WTC11 (cell line): ENCODE measurements at regions not wholly inside any gene's neighbourhood (a gene's known extent, or its start where the extent isn't known, plus 50 kb on each side); places are given as distances from the start of the nearest gene placed in this dataset.

Experiments used
- ATAC-seq: fragments of 200-7000 bp; cut with Tn5 transposase; 2 replicates; pipeline ENCODE4 v1.10.0; 2021; ENCODE audit warnings: mild to moderate bottlenecking, moderate library complexity
- CTCF ChIA-PET: fragments of 300-600 bp; sonication (Branson Sonifier 250); formaldehyde crosslinking; loops from one replicate; lab custom pipeline; 2021; ENCODE audit warnings: antibody characterized with exemption; lab: Charles Lee
- POLR2A ChIA-PET: fragments of 350-600 bp; sonication (Branson Sonifier 250); formaldehyde crosslinking; loops from one replicate; lab custom pipeline; 2021; ENCODE audit warnings: antibody characterized with exemption; lab: Charles Lee
- DNase-seq: peaks from one replicate; pipeline ENCODE4 v3.0.0; 2021; ENCODE audit warnings: low spot score
- H3K27ac Mint-ChIP-seq: 2 replicates; pipeline ENCODE4 v1.8.0; 2021; ENCODE audit warnings: mixed read lengths
- H3K27me3 Mint-ChIP-seq: 2 replicates; pipeline ENCODE4 v1.8.0; 2021; ENCODE audit warnings: low read depth, mild to moderate bottlenecking, moderate library complexity, mixed read lengths
- H3K36me3 Mint-ChIP-seq: 2 replicates; pipeline ENCODE4 v1.8.0; 2021; ENCODE audit warnings: mixed read lengths
- H3K4me1 Mint-ChIP-seq: 2 replicates; pipeline ENCODE4 v1.8.0; 2022; ENCODE audit warnings: mixed read lengths
- H3K4me3 Mint-ChIP-seq: 2 replicates; pipeline ENCODE4 v1.8.0; 2021; ENCODE audit warnings: mild to moderate bottlenecking, moderate library complexity, mixed read lengths
- H3K9me3 Mint-ChIP-seq: 2 replicates; pipeline ENCODE4 v1.8.0; 2021; ENCODE audit warnings: mixed read lengths
- AFF4 ChIP-seq: sonication (generic); formaldehyde crosslinking; IDR thresholded peaks from 2 replicates; pipeline ENCODE4 v1.8.1; 2023; ENCODE audit warnings: mild to moderate bottlenecking, missing genetic modification reagents, borderline replicate concordance
- ARID4B ChIP-seq: sonication (generic); formaldehyde crosslinking; IDR thresholded peaks from 2 replicates; pipeline ENCODE4 v1.8.0; 2023; ENCODE audit warnings: missing genetic modification reagents, mild to moderate bottlenecking, borderline replicate concordance
- CDX4 ChIP-seq: fragments of 250-450 bp; sonication (Bioruptor Pico); IDR thresholded peaks from 2 replicates; pipeline ENCODE4 v1.9.0; 2021; ENCODE audit warnings: moderate library complexity, mild to moderate bottlenecking, inconsistent platforms, borderline replicate concordance
- CTCF ChIP-seq: fragments of 200-600 bp; IDR thresholded peaks from 2 replicates; pipeline ENCODE4 v1.8.0; 2022; ENCODE audit warnings: antibody characterized with exemption
- FOXK1 ChIP-seq: sonication (generic); formaldehyde crosslinking; IDR thresholded peaks from 2 replicates; pipeline ENCODE4 v1.8.0; 2022; ENCODE audit warnings: mild to moderate bottlenecking, moderate library complexity, missing genetic modification reagents
- GABPB1 ChIP-seq: sonication (generic); formaldehyde crosslinking; IDR thresholded peaks from 2 replicates; pipeline ENCODE4 v1.8.1; 2023; ENCODE audit warnings: mild to moderate bottlenecking, missing genetic modification reagents
- IRF1 ChIP-seq: sonication (generic); formaldehyde crosslinking; IDR thresholded peaks from 2 replicates; pipeline ENCODE4 v1.8.0; 2023; ENCODE audit warnings: missing genetic modification reagents
- MAX ChIP-seq: sonication (generic); formaldehyde crosslinking; IDR thresholded peaks from 2 replicates; pipeline ENCODE4 v1.8.0; 2022; ENCODE audit warnings: mild to moderate bottlenecking, missing genetic modification reagents
- MYBL2 ChIP-seq: sonication (generic); formaldehyde crosslinking; IDR thresholded peaks from 2 replicates; pipeline ENCODE4 v1.8.1; 2023; ENCODE audit warnings: mild to moderate bottlenecking, moderate library complexity, missing genetic modification reagents
- NR1H2 ChIP-seq: sonication (generic); formaldehyde crosslinking; IDR thresholded peaks from 2 replicates; pipeline ENCODE4 v1.9.0; 2021; ENCODE audit warnings: mild to moderate bottlenecking, moderate library complexity, missing genetic modification reagents
- SMAD4 ChIP-seq: sonication (generic); formaldehyde crosslinking; IDR thresholded peaks from 2 replicates; pipeline ENCODE4 v1.8.0; 2022; ENCODE audit warnings: mild to moderate bottlenecking, missing genetic modification reagents
- SP1 ChIP-seq: sonication (generic); formaldehyde crosslinking; conservative IDR thresholded peaks from 2 replicates; pipeline ENCODE4 v1.8.1; 2022; ENCODE audit warnings: missing genetic modification reagents
- TEAD4 ChIP-seq: sonication (generic); formaldehyde crosslinking; IDR thresholded peaks from 2 replicates; pipeline ENCODE4 v1.8.0; 2022; ENCODE audit warnings: mild to moderate bottlenecking, missing genetic modification reagents
- USF1 ChIP-seq: sonication (generic); formaldehyde crosslinking; IDR thresholded peaks from 2 replicates; pipeline ENCODE4 v1.8.0; 2022; ENCODE audit warnings: mild to moderate bottlenecking, missing genetic modification reagents
- ZMAT4 ChIP-seq: fragments of 250-450 bp; sonication (Bioruptor Pico); IDR thresholded peaks from 2 replicates; pipeline ENCODE4 v1.9.0; 2021; ENCODE audit warnings: mild to moderate bottlenecking
- ZNF219 ChIP-seq: sonication (generic); formaldehyde crosslinking; IDR thresholded peaks from 2 replicates; pipeline ENCODE4 v1.8.0; 2023; ENCODE audit warnings: missing genetic modification reagents, mild to moderate bottlenecking, borderline replicate concordance
- ZNF263 ChIP-seq: sonication (generic); formaldehyde crosslinking; IDR thresholded peaks from 2 replicates; pipeline ENCODE4 v1.8.1; 2022; ENCODE audit warnings: low read depth, mild to moderate bottlenecking, moderate library complexity, missing genetic modification reagents
- ZSCAN18 ChIP-seq: fragments of 250-450 bp; sonication (Bioruptor Pico); IDR thresholded peaks from 2 replicates; pipeline ENCODE4 v2.1.2; 2022; ENCODE audit warnings: mild to moderate bottlenecking, moderate library complexity

- TF ChIP-seq AFF4 (CRISPR knock-in tag) = no peak
- TF ChIP-seq TEAD4 (CRISPR knock-in tag) = no peak
Measured at GRCh38 chr1:22323141-22323845, 128.4 kb upstream of the ZBTB40 start (continued).

GRCh38 chr1:22323846-22324504 lies 127.7 kb upstream of the ZBTB40 start:
- Mint-ChIP-seq H3K4me3 (no peak overlapping the region), H3K36me3 (no peaks in the 10 kb centered on the region), H3K4me1 (peaks cover 29% of the 10 kb centered on the region), H3K27ac (no peak overlapping the region), H3K9me3 (0 out of 2 replicates have a peak, but pooled peaks cover 3% of the 10 kb centered on the region), H3K27me3 (peaks cover 13% of the 10 kb centered on the region)
- CTCF ChIA-PET = no interaction called here
- ATAC-seq (no peak), DNase-seq (no peak)
- POLR2A ChIA-PET = interaction anchor here (0.7 kb wide), 1 partner anchor 407 kb away, joined by 3 read pairs; no protein-coding TSS in a partner anchor
- TF ChIP-seq MAX (no peak), SP1 (CRISPR knock-in tag) (no peak), ZMAT4 (CRISPR knock-in tag) (no peak), NR1H2 (no peak), SMAD4 (CRISPR knock-in tag) (no peak), MYBL2 (CRISPR knock-in tag) (no peak), CTCF (no peak), ZSCAN18 (CRISPR knock-in tag) (no peak), ZNF263 (CRISPR knock-in tag) (no peak), GABPB1 (CRISPR knock-in tag) (no peak), ZNF219 (CRISPR knock-in tag) (no peak), IRF1 (CRISPR knock-in tag) (no peak), FOXK1 (CRISPR knock-in tag) (no peak), CDX4 (CRISPR knock-in tag) (no peak), USF1 (CRISPR knock-in tag) (no peak), ARID4B (CRISPR knock-in tag) (no peak)
